H9 (cell line): ENCODE measurements at regions not wholly inside any gene's neighbourhood (a gene's known extent, or its start where the extent isn't known, plus 50 kb on each side); places are given as distances from the start of the nearest gene placed in this dataset.

ENCODE experiments used
- DNase-seq: peaks from one replicate; pipeline ENCODE4 v3.0.0-alpha.2; 2017
- H2AFZ ChIP-seq: one replicate; pipeline ENCODE4 v1.6.1; 2013; ENCODE audit warnings: mild to moderate bottlenecking, low read length, control low read depth, moderate library complexity
- H2AK5ac ChIP-seq: 2 replicates; pipeline ENCODE4 v1.6.1; 2013; ENCODE audit warnings: low read length, control low read depth, mixed read lengths; ENCODE audit not compliant: insufficient read length
- H2BK120ac ChIP-seq: one replicate; pipeline ENCODE4 v1.6.1; 2013; ENCODE audit warnings: low read depth, mild to moderate bottlenecking, low read length, control low read depth, inconsistent platforms; ENCODE audit not compliant: poor library complexity, severe bottlenecking
- H2BK12ac ChIP-seq: 2 replicates; pipeline ENCODE4 v1.6.1; 2013; ENCODE audit warnings: low read length, control low read depth, mixed read lengths, low read depth; ENCODE audit not compliant: insufficient read length
- H2BK15ac ChIP-seq: 2 replicates; pipeline ENCODE4 v1.6.1; 2013; ENCODE audit warnings: low read depth, low read length, control low read depth
- H2BK20ac ChIP-seq: one replicate; pipeline ENCODE4 v1.6.1; 2013; ENCODE audit warnings: low read depth, mild to moderate bottlenecking, low read length, control low read depth, inconsistent platforms; ENCODE audit not compliant: poor library complexity, severe bottlenecking
- H2BK5ac ChIP-seq: 2 replicates; pipeline ENCODE4 v1.6.1; 2013; ENCODE audit warnings: low read length, control low read depth, mixed read lengths; ENCODE audit not compliant: insufficient read length
- H3K14ac ChIP-seq: 2 replicates; pipeline ENCODE4 v1.6.1; 2013; ENCODE audit warnings: low read length, control low read depth; ENCODE audit not compliant: insufficient read depth
- H3K18ac ChIP-seq: 2 replicates; pipeline ENCODE4 v1.6.1; 2013; ENCODE audit warnings: low read depth, mild to moderate bottlenecking, mixed read lengths, low read length, control low read depth; ENCODE audit not compliant: insufficient read length
- H3K23ac ChIP-seq: 2 replicates; pipeline ENCODE4 v1.6.1; 2013; ENCODE audit warnings: low read length, control low read depth, mixed read lengths, low read depth; ENCODE audit not compliant: insufficient read length
- H3K23me2 ChIP-seq: 2 replicates; pipeline ENCODE4 v1.6.1; 2013; ENCODE audit warnings: low read depth, mild to moderate bottlenecking, mixed read lengths, low read length, control low read depth; ENCODE audit not compliant: insufficient read length, poor library complexity, severe bottlenecking
- H3K27ac ChIP-seq: 2 replicates; pipeline ENCODE4 v1.5.1; 2013; ENCODE audit warnings: low read length, control low read depth, mixed read lengths, low read depth; ENCODE audit not compliant: insufficient read length
- H3K27me3 ChIP-seq: 2 replicates; pipeline ENCODE4 v1.6.1; 2013; ENCODE audit warnings: low read length, control low read depth, inconsistent platforms; ENCODE audit not compliant: insufficient read depth
- H3K4ac ChIP-seq: 2 replicates; pipeline ENCODE4 v1.6.1; 2013; ENCODE audit warnings: low read depth, mild to moderate bottlenecking, control low read depth, inconsistent platforms, low read length, moderate library complexity
- H3K4me1 ChIP-seq: 2 replicates; pipeline ENCODE4 v1.6.1; 2013; ENCODE audit warnings: low read length, control low read depth, inconsistent platforms; ENCODE audit not compliant: insufficient read depth
- H3K4me2 ChIP-seq: 2 replicates; pipeline ENCODE4 v1.6.1; 2013; ENCODE audit warnings: low read length, control low read depth, mixed read lengths; ENCODE audit not compliant: insufficient read length, insufficient read depth
- H3K56ac ChIP-seq: 2 replicates; pipeline ENCODE4 v1.6.1; 2013; ENCODE audit warnings: low read depth, mild to moderate bottlenecking, mixed read lengths, low read length, control low read depth; ENCODE audit not compliant: insufficient read length
- H3K79me1 ChIP-seq: 2 replicates; pipeline ENCODE4 v1.6.1; 2013; ENCODE audit warnings: low read depth, mild to moderate bottlenecking, moderate library complexity, low read length, control low read depth, inconsistent platforms; ENCODE audit not compliant: insufficient read depth, poor library complexity, severe bottlenecking
- H3K79me2 ChIP-seq: 2 replicates; pipeline ENCODE4 v1.6.1; 2013; ENCODE audit warnings: low read length, control low read depth, inconsistent platforms; ENCODE audit not compliant: insufficient read depth
- H3K9ac ChIP-seq: 2 replicates; pipeline ENCODE4 v1.6.1; 2013; ENCODE audit warnings: low read length, control low read depth, mixed read lengths; ENCODE audit not compliant: insufficient read length; ENCODE audit errors: extremely low read depth
- H3K9me3 ChIP-seq: one replicate; pipeline ENCODE4 v1.6.1; 2013; ENCODE audit warnings: low read depth, low read length, inconsistent platforms; ENCODE audit not compliant: control insufficient read depth
- H3T11ph ChIP-seq: one replicate; pipeline ENCODE4 v1.6.1; 2013; ENCODE audit warnings: mild to moderate bottlenecking, low read length, control low read depth, inconsistent platforms
- H4K20me1 ChIP-seq: one replicate; pipeline ENCODE4 v1.6.1; 2013; ENCODE audit not compliant: control insufficient read depth, insufficient read length, insufficient read depth
- H4K5ac ChIP-seq: 2 replicates; pipeline ENCODE4 v1.6.1; 2013; ENCODE audit warnings: low read depth, mild to moderate bottlenecking, mixed read lengths, low read length, control low read depth; ENCODE audit not compliant: insufficient read length
- H4K8ac ChIP-seq: replicated peaks from 2 replicates; pipeline ENCODE4 v1.6.1; 2013; ENCODE audit warnings: low read length, control low read depth, mixed read lengths, low read depth; ENCODE audit not compliant: insufficient read length
- H4K91ac ChIP-seq: 2 replicates; pipeline ENCODE4 v1.6.1; 2013; ENCODE audit warnings: low read depth, mild to moderate bottlenecking, moderate library complexity, mixed read lengths, low read length, control low read depth; ENCODE audit not compliant: insufficient read length
- H3K27ac Mint-ChIP-seq, 3 experiments: 2 replicates in 2 of 3; 3 replicates in 1 of 3; pipeline ENCODE4 v1.8.0; 2020 to 2021; ENCODE audit warnings: mixed read lengths in 3 of 3, mild to moderate bottlenecking in 1 of 3, moderate library complexity in 1 of 3
- H3K27me3 Mint-ChIP-seq: 2 replicates; pipeline ENCODE4 v1.8.0; 2021; ENCODE audit warnings: low read depth, mild to moderate bottlenecking, moderate library complexity, mixed read lengths
- H3K36me3 Mint-ChIP-seq, 3 experiments: 2 replicates in 2 of 3; 3 replicates in 1 of 3; pipeline ENCODE4 v1.8.0; 2020 to 2021; ENCODE audit warnings: low read depth in 3 of 3, mixed read lengths in 3 of 3; ENCODE audit not compliant: insufficient read depth in 1 of 3
- H3K4me1 Mint-ChIP-seq, 2 experiments: 2 replicates each; pipeline ENCODE4 v1.8.0; 2020; ENCODE audit warnings: mixed read lengths in 2 of 2
- H3K4me3 Mint-ChIP-seq, 2 experiments: 2 replicates in 1 of 2; 3 replicates in 1 of 2; pipeline ENCODE4 v1.8.0; 2020 to 2021; ENCODE audit warnings: mild to moderate bottlenecking in 2 of 2, mixed read lengths in 2 of 2, moderate library complexity in 1 of 2
- H3K9me3 Mint-ChIP-seq, 2 experiments: 2 replicates in 1 of 2; 3 replicates in 1 of 2; pipeline ENCODE4 v1.8.0; 2020; ENCODE audit warnings: mild to moderate bottlenecking in 2 of 2, mixed read lengths in 2 of 2, moderate library complexity in 1 of 2
- CTCF ChIP-seq: fragments of 200-600 bp; sonication (generic); conservative IDR thresholded peaks from 3 replicates; pipeline ENCODE4 v1.8.0; 2021; ENCODE audit warnings: antibody characterized with exemption, mild to moderate bottlenecking

- Mint-ChIP-seq H3K9me3 (peaks cover 19 to 35% of the 10 kb centered on the region in 2 experiments), H3K4me3 (no peak overlapping the region), H3K4me1 (no peaks in the 10 kb centered on the region), H3K27me3 (no peaks in the 10 kb centered on the region), H3K36me3 (peaks cover 0 to 31% (median 6%) of the 10 kb centered on the region in 3 experiments; a peak in 6 of 7 replicates), H3K27ac (no peak overlapping the region)
- no peak overlapping the region for H2BK12ac ChIP-seq
- no peaks in the 10 kb centered on the region for H3K4me1 ChIP-seq
- no peak overlapping the region for H2AK5ac ChIP-seq
- H3K56ac ChIP-seq = no peak overlapping the region
- no peak overlapping the region for H3K4me2 ChIP-seq
- H4K8ac ChIP-seq = no peak overlapping the region
- H2AFZ ChIP-seq = no peak overlapping the region
- no peaks in the 10 kb centered on the region for H3K79me2 ChIP-seq
- DNase-seq = no peak
- no peak overlapping the region for H4K5ac ChIP-seq
- H3K9ac ChIP-seq = no peak overlapping the region
- no peak overlapping the region for H3K27ac ChIP-seq
- no peak overlapping the region for H3K23ac ChIP-seq
- TF ChIP-seq CTCF = no peak
- H2BK5ac ChIP-seq = no peak overlapping the region
- H2BK120ac ChIP-seq = no peak overlapping the region
- H2BK20ac ChIP-seq = no peak overlapping the region
- H3T11ph ChIP-seq = no peak overlapping the region
- no peak overlapping the region for H3K4ac ChIP-seq
- no peaks in the 10 kb centered on the region for H3K9me3 ChIP-seq
- H3K18ac ChIP-seq = no peak overlapping the region
- H3K14ac ChIP-seq = no peak overlapping the region
- no peaks in the 10 kb centered on the region for H3K23me2 ChIP-seq
- no peak overlapping the region for H2BK15ac ChIP-seq
- no peak overlapping the region for H4K91ac ChIP-seq
- no peaks in the 10 kb centered on the region for H4K20me1 ChIP-seq
- no peaks in the 10 kb centered on the region for H3K27me3 ChIP-seq
- no peaks in the 10 kb centered on the region for H3K79me1 ChIP-seq
These were observed 335.7 kb upstream of the RPS23 start for GRCh38 chr5:82613891-82614290.
